HG03159 (cell line): ENCODE measurements at regions not wholly inside any gene's neighbourhood (a gene's known extent, or its start where the extent isn't known, plus 50 kb on each side); places are given as distances from the start of the nearest gene placed in this dataset.
"Not testable (repeated sequence)": the region's sequence is repeated elsewhere in the genome, so short reads cannot be mapped to it uniquely, and the experiment has no call there.

Experiments used
- ATAC-seq: cut with Tn5 transposase; IDR thresholded peaks from one replicate; pipeline ENCODE4 v1.9.1; 2021; ENCODE audit warnings: mild to moderate bottlenecking, moderate library complexity; ENCODE audit not compliant: unreplicated experiment

GRCh38 chr9:104980039-104980654, 52.2 kb upstream of the ABCA1 start:
- no peak for ATAC-seq

GRCh38 chr9:104981543-104982129, 53.7 kb upstream of the ABCA1 start:
- ATAC-seq = no peak

GRCh38 chr9:104982543-104982942, 54.6 kb upstream of the ABCA1 start:
- no peak for ATAC-seq

GRCh38 chr9:104983491-104983890, 55.5 kb upstream of the ABCA1 start:
- ATAC-seq = no peak

GRCh38 chr9:104984121-104984520, 56.2 kb upstream of the ABCA1 start:
- ATAC-seq = no peak

- no peak for ATAC-seq
These were observed 56.6 kb upstream of the ABCA1 start for GRCh38 chr9:104984542-104984941.

- no peak for ATAC-seq
These were observed 57.0 kb upstream of the ABCA1 start for GRCh38 chr9:104984948-104985347.

GRCh38 chr9:104986096-104986495, 58.1 kb upstream of the ABCA1 start:
- ATAC-seq = no peak

- ATAC-seq = no peak
These were observed 59.8 kb upstream of the ABCA1 start for GRCh38 chr9:104987743-104988142.

- no peak for ATAC-seq
These were observed 60.6 kb upstream of the ABCA1 start for GRCh38 chr9:104988539-104988938.

GRCh38 chr9:104991144-104991953, 63.4 kb upstream of the ABCA1 start:
- peak; percentile 91 for ATAC-seq

GRCh38 chr9:104992659-104993058, 64.7 kb upstream of the ABCA1 start:
- ATAC-seq = no peak

- no peak for ATAC-seq
These were observed 65.5 kb upstream of the ABCA1 start for GRCh38 chr9:104993291-104993963.

- no peak for ATAC-seq
These were observed 69.6 kb upstream of the ABCA1 start for GRCh38 chr9:104997536-104997935.

- ATAC-seq = no peak
These were observed 71.2 kb upstream of the ABCA1 start for GRCh38 chr9:104999136-104999535.

- ATAC-seq = not testable (repeated sequence)
These were observed 72.6 kb upstream of the ABCA1 start for GRCh38 chr9:105000529-105000928.

- ATAC-seq = no peak
These were observed 76.6 kb upstream of the ABCA1 start for GRCh38 chr9:105004466-105005090.

GRCh38 chr9:105005186-105005585, 77.2 kb upstream of the ABCA1 start:
- ATAC-seq = no peak

GRCh38 chr9:105006514-105006913, 78.6 kb upstream of the ABCA1 start:
- ATAC-seq = no peak

- no peak for ATAC-seq
These were observed 79.2 kb upstream of the ABCA1 start for GRCh38 chr9:105007143-105007542.

GRCh38 chr9:105010089-105010488, 82.1 kb upstream of the ABCA1 start:
- ATAC-seq = not testable (repeated sequence)
